ENCODE measurements at regions not wholly inside any gene's neighbourhood (a gene's known extent, or its start where the extent isn't known, plus 50 kb on each side); places are given as distances from the start of the nearest gene placed in this dataset.
"Not testable (repeated sequence)": the region's sequence is repeated elsewhere in the genome, so short reads cannot be mapped to it uniquely, and the experiment has no call there.

DNA sequence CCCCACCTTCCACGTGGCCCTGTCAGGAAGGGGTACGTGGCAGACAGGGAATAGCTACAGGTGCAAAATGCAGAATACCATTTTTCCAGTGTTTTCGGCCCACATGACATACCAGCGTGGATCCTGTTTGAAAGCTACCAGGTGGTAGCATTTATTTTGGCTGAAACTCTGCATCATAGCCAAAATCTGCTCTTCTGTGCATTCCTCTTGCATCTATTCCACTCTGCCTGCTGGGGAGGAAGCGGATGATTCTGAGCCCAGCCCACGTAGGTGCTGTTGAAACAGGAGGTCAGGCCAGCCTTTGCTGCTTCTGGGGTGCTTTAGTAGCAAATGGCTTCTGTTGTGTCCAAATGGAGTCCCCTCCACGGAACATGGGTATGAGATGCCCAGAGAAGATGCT lies 670.9 kb upstream of the EEF2KMT start:
- no peaks in the 10 kb centered on the region for H3K9me3 ChIP-seq (ENCODE audit: control insufficient read depth, low read length)
- no peaks in the 10 kb centered on the region for H3K27me3 ChIP-seq (replicated peaks; ENCODE audit: control insufficient read depth, insufficient read depth, low read length, poor library complexity, severe bottlenecking)
- no peak for DNase-seq
- no peaks in the 10 kb centered on the region for H3K36me3 ChIP-seq (ENCODE audit: control insufficient read depth, insufficient read depth, low read length)
- H3K4me1 ChIP-seq (ENCODE audit: control insufficient read depth, insufficient read depth, low read length, poor library complexity, severe bottlenecking), result no peaks in the 10 kb centered on the region
- no peak overlapping the region for H3K4me3 ChIP-seq (ENCODE audit: insufficient read depth, low read depth, low read length, poor library complexity, severe bottlenecking)
- H3K27ac ChIP-seq (ENCODE audit: insufficient read depth, low read length, poor library complexity, severe bottlenecking), result no peak overlapping the region

- H3K4me1 ChIP-seq (ENCODE audit: control insufficient read depth, insufficient read depth, low read length, poor library complexity, severe bottlenecking), result no peaks in the 10 kb centered on the region
- H3K4me3 ChIP-seq (ENCODE audit: insufficient read depth, low read depth, low read length, poor library complexity, severe bottlenecking), result no peak overlapping the region
- no peaks in the 10 kb centered on the region for H3K9me3 ChIP-seq (ENCODE audit: control insufficient read depth, low read length)
- no peak overlapping the region for H3K27ac ChIP-seq (ENCODE audit: insufficient read depth, low read length, poor library complexity, severe bottlenecking)
- no peak for DNase-seq
- H3K36me3 ChIP-seq (ENCODE audit: control insufficient read depth, insufficient read depth, low read length), result no peaks in the 10 kb centered on the region
- no peaks in the 10 kb centered on the region for H3K27me3 ChIP-seq (replicated peaks; ENCODE audit: control insufficient read depth, insufficient read depth, low read length, poor library complexity, severe bottlenecking)
Measured at GRCh38 chr16:5763176-5763575, 665.6 kb upstream of the EEF2KMT start.

DNA sequence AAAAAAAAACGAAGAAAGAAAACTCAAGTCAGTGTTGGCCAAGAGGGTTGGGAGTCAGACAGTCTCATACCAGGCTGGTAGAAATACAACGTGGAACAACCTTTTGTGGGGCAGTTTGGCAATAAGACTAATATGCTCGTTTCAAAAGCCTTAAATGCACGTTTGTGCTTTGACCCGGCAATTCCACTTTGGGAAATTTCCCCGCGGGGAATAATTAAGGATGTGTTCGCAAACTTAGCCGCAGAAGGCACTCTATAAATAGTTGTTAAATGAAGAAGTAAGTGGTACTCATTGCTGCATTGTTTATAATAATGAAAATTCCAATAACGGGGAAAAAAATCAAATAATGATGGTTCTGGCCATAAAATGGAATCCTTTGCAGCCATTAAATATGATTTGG lies 664.8 kb upstream of the EEF2KMT start:
- H3K27me3 ChIP-seq (replicated peaks; ENCODE audit: control insufficient read depth, insufficient read depth, low read length, poor library complexity, severe bottlenecking), result no peaks in the 10 kb centered on the region
- no peak for DNase-seq
- no peaks in the 10 kb centered on the region for H3K4me1 ChIP-seq (ENCODE audit: control insufficient read depth, insufficient read depth, low read length, poor library complexity, severe bottlenecking)
- H3K27ac ChIP-seq (ENCODE audit: insufficient read depth, low read length, poor library complexity, severe bottlenecking), result no peak overlapping the region
- no peaks in the 10 kb centered on the region for H3K9me3 ChIP-seq (ENCODE audit: control insufficient read depth, low read length)
- no peak overlapping the region for H3K4me3 ChIP-seq (ENCODE audit: insufficient read depth, low read depth, low read length, poor library complexity, severe bottlenecking)
- no peaks in the 10 kb centered on the region for H3K36me3 ChIP-seq (ENCODE audit: control insufficient read depth, insufficient read depth, low read length)

- no peak overlapping the region for H3K4me3 ChIP-seq (ENCODE audit: insufficient read depth, low read depth, low read length, poor library complexity, severe bottlenecking)
- no peaks in the 10 kb centered on the region for H3K27me3 ChIP-seq (replicated peaks; ENCODE audit: control insufficient read depth, insufficient read depth, low read length, poor library complexity, severe bottlenecking)
- H3K36me3 ChIP-seq (ENCODE audit: control insufficient read depth, insufficient read depth, low read length), result no peaks in the 10 kb centered on the region
- no peak for DNase-seq
- H3K4me1 ChIP-seq (ENCODE audit: control insufficient read depth, insufficient read depth, low read length, poor library complexity, severe bottlenecking), result no peaks in the 10 kb centered on the region
- no peaks in the 10 kb centered on the region for H3K9me3 ChIP-seq (ENCODE audit: control insufficient read depth, low read length)
- H3K27ac ChIP-seq (ENCODE audit: insufficient read depth, low read length, poor library complexity, severe bottlenecking), result no peak overlapping the region
Measured at GRCh38 chr16:5761592-5761991, 664.0 kb upstream of the EEF2KMT start.

- Histone ChIP-seq H3K27me3 (replicated peaks; ENCODE audit: control insufficient read depth, insufficient read depth, low read length, poor library complexity, severe bottlenecking) (no peaks in the 10 kb centered on the region), H3K4me3 (ENCODE audit: insufficient read depth, low read depth, low read length, poor library complexity, severe bottlenecking) (no peak overlapping the region), H3K27ac (ENCODE audit: insufficient read depth, low read length, poor library complexity, severe bottlenecking) (no peak overlapping the region), H3K4me1 (ENCODE audit: control insufficient read depth, insufficient read depth, low read length, poor library complexity, severe bottlenecking) (no peaks in the 10 kb centered on the region), H3K9me3 (ENCODE audit: control insufficient read depth, low read length) (no peaks in the 10 kb centered on the region), H3K36me3 (ENCODE audit: control insufficient read depth, insufficient read depth, low read length) (no peaks in the 10 kb centered on the region)
- no peak for DNase-seq
Measured at GRCh38 chr16:5758281-5758680, 660.7 kb upstream of the EEF2KMT start.

- Histone ChIP-seq H3K36me3 (ENCODE audit: control insufficient read depth, insufficient read depth, low read length) (no peaks in the 10 kb centered on the region), H3K4me3 (ENCODE audit: insufficient read depth, low read depth, low read length, poor library complexity, severe bottlenecking) (no peak overlapping the region), H3K9me3 (ENCODE audit: control insufficient read depth, low read length) (no peaks in the 10 kb centered on the region), H3K27ac (ENCODE audit: insufficient read depth, low read length, poor library complexity, severe bottlenecking) (no peak overlapping the region), H3K4me1 (ENCODE audit: control insufficient read depth, insufficient read depth, low read length, poor library complexity, severe bottlenecking) (no peaks in the 10 kb centered on the region), H3K27me3 (replicated peaks; ENCODE audit: control insufficient read depth, insufficient read depth, low read length, poor library complexity, severe bottlenecking) (no peaks in the 10 kb centered on the region)
- no peak for DNase-seq
Measured at GRCh38 chr16:5756969-5757368, 659.4 kb upstream of the EEF2KMT start.

DNA sequence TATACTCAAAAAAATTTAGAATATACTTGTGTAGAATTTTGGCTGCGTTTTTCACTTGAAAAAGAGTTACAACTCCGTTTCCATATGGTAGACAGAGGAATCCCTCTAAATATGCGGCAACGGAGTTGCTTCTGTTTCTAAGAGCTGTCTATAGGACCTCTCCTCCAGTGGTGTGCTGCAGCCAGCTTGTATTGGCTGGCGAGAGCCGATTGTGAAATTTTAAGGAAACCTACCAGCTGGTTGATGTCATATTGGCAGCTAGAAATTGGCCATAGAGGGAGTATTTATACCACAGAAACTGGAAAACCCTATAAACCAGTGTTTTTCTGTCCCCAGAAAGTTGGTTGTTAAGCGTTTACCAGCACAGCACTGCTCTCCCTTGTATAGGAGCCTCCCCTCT lies 655.8 kb upstream of the EEF2KMT start:
- Histone ChIP-seq H3K4me1 (ENCODE audit: control insufficient read depth, insufficient read depth, low read length, poor library complexity, severe bottlenecking) (no peaks in the 10 kb centered on the region), H3K9me3 (ENCODE audit: control insufficient read depth, low read length) (no peaks in the 10 kb centered on the region), H3K27me3 (replicated peaks; ENCODE audit: control insufficient read depth, insufficient read depth, low read length, poor library complexity, severe bottlenecking) (no peaks in the 10 kb centered on the region), H3K27ac (ENCODE audit: insufficient read depth, low read length, poor library complexity, severe bottlenecking) (no peak overlapping the region), H3K4me3 (ENCODE audit: insufficient read depth, low read depth, low read length, poor library complexity, severe bottlenecking) (no peak overlapping the region), H3K36me3 (ENCODE audit: control insufficient read depth, insufficient read depth, low read length) (no peaks in the 10 kb centered on the region)
- no peak for DNase-seq

DNA sequence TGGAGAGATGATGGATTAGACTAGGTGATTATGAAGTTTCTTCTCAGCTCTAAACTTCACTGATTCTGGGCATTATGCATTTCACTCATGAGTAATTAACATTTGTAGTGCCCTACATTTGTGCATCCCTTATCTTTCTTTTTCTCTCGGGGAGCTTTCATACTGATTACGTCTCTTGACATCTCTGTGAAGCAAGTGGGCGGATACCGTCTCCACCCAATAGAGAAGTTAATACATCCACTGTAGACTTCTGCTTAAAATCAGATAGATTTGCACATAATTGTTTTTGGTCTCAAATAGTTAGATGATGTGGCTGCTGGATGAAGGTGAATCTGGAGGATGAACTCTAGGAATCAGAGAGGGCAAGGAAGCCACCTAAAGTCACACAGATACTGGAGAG lies 653.6 kb upstream of the EEF2KMT start:
- H3K9me3 ChIP-seq (ENCODE audit: control insufficient read depth, low read length), result no peaks in the 10 kb centered on the region
- H3K27me3 ChIP-seq (replicated peaks; ENCODE audit: control insufficient read depth, insufficient read depth, low read length, poor library complexity, severe bottlenecking), result no peaks in the 10 kb centered on the region
- no peaks in the 10 kb centered on the region for H3K4me1 ChIP-seq (ENCODE audit: control insufficient read depth, insufficient read depth, low read length, poor library complexity, severe bottlenecking)
- H3K27ac ChIP-seq (ENCODE audit: insufficient read depth, low read length, poor library complexity, severe bottlenecking), result no peak overlapping the region
- no peak for DNase-seq
- H3K4me3 ChIP-seq (ENCODE audit: insufficient read depth, low read depth, low read length, poor library complexity, severe bottlenecking), result no peak overlapping the region
- H3K36me3 ChIP-seq (ENCODE audit: control insufficient read depth, insufficient read depth, low read length), result no peaks in the 10 kb centered on the region

DNA sequence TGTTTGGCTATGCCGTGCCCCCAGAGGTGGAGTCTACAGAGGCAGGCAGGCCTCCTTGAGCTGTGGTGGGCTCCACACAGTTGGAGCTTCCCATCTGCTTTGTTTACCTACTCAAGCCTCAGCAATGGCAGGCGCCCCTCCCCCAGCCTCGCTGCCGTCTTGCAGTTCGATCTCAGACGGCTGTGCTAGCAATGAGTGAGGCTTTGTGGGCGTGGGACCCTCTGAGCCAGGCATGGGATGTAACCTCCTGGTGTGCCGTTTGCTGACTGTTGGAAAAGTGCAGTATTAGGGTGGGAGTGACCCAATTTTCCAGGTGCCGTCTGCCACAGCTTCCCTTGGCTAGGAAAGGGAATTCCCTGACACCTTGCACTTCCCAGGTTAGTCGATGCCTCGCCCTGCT lies 652.8 kb upstream of the EEF2KMT start:
- not testable (repeated sequence) for H3K27me3 ChIP-seq (replicated peaks; ENCODE audit: control insufficient read depth, insufficient read depth, low read length, poor library complexity, severe bottlenecking); H3K27ac ChIP-seq (ENCODE audit: insufficient read depth, low read length, poor library complexity, severe bottlenecking); H3K4me1 ChIP-seq (ENCODE audit: control insufficient read depth, insufficient read depth, low read length, poor library complexity, severe bottlenecking); H3K36me3 ChIP-seq (ENCODE audit: control insufficient read depth, insufficient read depth, low read length); H3K4me3 ChIP-seq (ENCODE audit: insufficient read depth, low read depth, low read length, poor library complexity, severe bottlenecking); DNase-seq; H3K9me3 ChIP-seq (ENCODE audit: control insufficient read depth, low read length)

DNA sequence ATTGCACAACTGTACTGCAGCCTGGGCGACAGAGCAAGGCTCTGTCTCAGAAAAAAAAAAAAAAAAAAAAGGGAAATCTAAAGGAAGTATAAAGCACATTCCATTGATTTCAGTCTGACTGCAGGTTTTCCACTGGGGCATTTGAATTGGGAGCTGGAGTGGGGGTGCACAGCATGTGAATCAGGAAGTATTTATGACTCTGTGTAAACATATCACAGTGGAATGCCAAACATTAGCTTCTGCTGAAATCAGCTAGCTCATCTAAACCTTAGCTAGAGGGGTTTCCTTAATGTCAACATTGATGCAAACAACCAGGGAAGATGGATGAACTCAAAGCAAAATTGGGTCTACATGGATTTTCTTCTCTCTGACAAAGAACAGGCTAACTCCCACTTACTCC lies 641.0 kb upstream of the EEF2KMT start:
- no peaks in the 10 kb centered on the region for H3K36me3 ChIP-seq (ENCODE audit: control insufficient read depth, insufficient read depth, low read length)
- no peaks in the 10 kb centered on the region for H3K9me3 ChIP-seq (ENCODE audit: control insufficient read depth, low read length)
- no peaks in the 10 kb centered on the region for H3K4me1 ChIP-seq (ENCODE audit: control insufficient read depth, insufficient read depth, low read length, poor library complexity, severe bottlenecking)
- H3K27me3 ChIP-seq (replicated peaks; ENCODE audit: control insufficient read depth, insufficient read depth, low read length, poor library complexity, severe bottlenecking), result no peaks in the 10 kb centered on the region
- H3K27ac ChIP-seq (ENCODE audit: insufficient read depth, low read length, poor library complexity, severe bottlenecking), result no peak overlapping the region
- DNase-seq, result no peak
- no peak overlapping the region for H3K4me3 ChIP-seq (ENCODE audit: insufficient read depth, low read depth, low read length, poor library complexity, severe bottlenecking)

Measured in effector memory CD4-positive, alpha-beta T cell (primary cell).